ENCODE measurements at regions not wholly inside any gene's neighbourhood (a gene's known extent, or its start where the extent isn't known, plus 50 kb on each side); places are given as distances from the start of the nearest gene placed in this dataset.

DNA sequence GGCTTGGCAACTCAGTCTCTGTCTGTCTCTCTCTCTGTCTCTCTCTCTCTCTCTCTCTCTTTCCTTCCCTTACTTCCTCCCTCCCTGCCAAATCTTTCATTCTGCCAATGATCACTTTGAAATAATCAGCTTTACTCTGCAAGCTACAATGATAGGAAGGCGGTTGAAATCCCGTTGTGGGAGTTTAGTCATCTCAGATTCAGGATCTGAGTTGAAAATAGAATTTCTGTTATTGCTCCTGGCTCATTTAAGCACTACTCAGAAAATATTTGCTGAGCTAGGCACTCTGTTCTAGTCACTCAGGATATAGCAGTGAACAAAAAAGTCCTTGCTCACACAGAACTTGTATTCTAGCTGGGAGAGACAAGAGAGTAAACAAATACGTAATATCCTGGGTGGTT is 56.3 kb upstream of the DCTD start:
- H3K4me3 ChIP-seq (ENCODE audit: low read depth, low read length) = no peak overlapping the region
- TF ChIP-seq CTCF (IDR thresholded peaks at IDR 0.05; ENCODE audit: low read depth, low read length, missing control alignments) = no peak
- DNase-seq (ENCODE audit: low read depth) = no peak
- in situ Hi-C loops (cut with HindIII; ENCODE audit: low sequenced_read_pairs) = no loop called here

DNA sequence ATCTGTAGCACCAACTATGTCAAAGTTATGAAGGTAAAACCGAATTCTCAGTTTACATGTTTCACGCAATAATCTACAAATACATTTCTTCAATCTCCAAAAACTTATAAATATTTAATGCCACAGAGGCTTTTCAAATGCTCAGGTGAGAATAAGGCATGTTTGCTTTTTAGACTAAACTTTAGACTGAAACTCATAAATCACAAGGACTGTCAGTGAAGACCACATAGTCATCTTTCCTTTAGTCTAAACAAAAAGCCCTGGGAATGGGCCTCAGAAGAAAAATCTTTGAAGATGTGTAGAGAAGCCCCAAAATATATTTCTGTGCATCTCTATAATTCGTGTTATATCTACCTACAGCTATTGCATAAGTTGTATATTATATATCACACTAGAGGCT is 54.5 kb upstream of the DCTD start:
- no peak for TF ChIP-seq CTCF (IDR thresholded peaks at IDR 0.05; ENCODE audit: low read depth, low read length, missing control alignments)
- in situ Hi-C loops (cut with HindIII; ENCODE audit: low sequenced_read_pairs) = no loop called here
- no peak overlapping the region for H3K4me3 ChIP-seq (ENCODE audit: low read depth, low read length)
- no peak for DNase-seq (ENCODE audit: low read depth)

DNA sequence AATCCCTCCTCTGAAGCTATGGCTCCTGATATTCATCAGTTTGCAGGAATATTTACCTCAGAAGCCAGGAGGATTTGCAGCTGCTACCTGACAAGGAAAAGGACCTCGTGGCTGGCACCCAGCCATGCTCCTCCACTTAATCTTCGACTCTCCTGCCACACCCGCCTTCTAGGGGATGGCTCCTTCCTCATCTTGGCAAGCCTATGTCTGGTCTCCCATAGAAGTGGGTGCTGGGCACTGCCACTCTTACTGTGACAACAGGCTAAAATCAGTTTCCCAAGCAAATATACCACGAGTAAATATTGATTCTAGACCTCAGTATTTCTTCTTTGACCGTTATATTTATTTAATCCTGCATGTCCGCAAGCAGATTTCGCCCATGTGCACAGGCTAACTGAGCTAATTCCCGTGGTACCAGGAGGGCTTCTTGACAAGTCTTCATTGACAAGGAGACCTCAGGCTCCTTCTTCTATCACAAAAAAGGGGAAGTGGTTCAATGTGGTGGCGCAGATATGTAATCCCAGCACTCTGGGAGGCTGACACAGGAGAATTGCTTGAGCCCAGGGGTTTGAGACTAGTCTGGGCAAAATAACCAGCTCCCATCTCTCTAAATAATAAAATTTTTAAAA is 52.6 kb upstream of the DCTD start:
- H3K4me3 ChIP-seq (ENCODE audit: low read depth, low read length) = no peak overlapping the region
- no peak for DNase-seq (ENCODE audit: low read depth)
- in situ Hi-C loops (cut with HindIII; ENCODE audit: low sequenced_read_pairs) = no loop called here
- TF ChIP-seq CTCF (IDR thresholded peaks at IDR 0.05; ENCODE audit: low read depth, low read length, missing control alignments) = no peak

DNA sequence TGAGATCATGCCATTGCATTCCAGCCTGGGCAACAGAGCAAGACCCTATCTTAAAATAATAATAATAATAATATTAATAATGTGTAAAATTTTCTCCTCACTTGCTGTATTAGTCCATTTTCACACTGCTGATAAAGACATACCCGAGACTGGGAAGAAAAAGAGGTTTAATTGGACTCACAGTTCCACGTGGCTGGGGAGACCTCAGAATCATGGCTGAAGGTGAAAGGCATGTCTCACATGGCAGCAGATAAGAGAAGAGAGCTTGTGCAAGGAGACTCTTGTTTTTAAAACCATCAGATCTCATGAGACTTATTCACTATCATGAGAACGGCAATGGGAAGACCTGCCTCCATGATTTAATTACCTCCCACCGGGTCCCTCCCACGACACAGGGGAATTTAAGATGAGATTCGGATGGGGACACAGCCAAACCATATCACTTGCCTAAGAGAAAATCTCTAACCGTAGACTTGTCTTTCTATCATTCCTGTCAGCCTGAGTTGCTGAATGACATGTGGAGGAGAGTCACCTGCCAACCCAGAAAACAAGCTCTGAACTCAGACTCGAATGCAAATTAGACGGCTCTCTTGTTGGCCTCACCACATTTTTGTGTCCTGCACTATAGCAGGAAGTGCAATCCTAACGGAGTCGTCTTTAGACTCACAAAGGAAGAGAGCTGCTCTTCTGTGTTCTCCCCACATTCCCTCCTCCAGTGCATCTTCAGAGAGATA is 51.9 kb upstream of the DCTD start:
- DNase-seq (ENCODE audit: low read depth) = no peak
- in situ Hi-C loops (cut with HindIII; ENCODE audit: low sequenced_read_pairs) = no loop called here
- no peak for TF ChIP-seq CTCF (IDR thresholded peaks at IDR 0.05; ENCODE audit: low read depth, low read length, missing control alignments)
- no peak overlapping the region for H3K4me3 ChIP-seq (ENCODE audit: low read depth, low read length)

DNA sequence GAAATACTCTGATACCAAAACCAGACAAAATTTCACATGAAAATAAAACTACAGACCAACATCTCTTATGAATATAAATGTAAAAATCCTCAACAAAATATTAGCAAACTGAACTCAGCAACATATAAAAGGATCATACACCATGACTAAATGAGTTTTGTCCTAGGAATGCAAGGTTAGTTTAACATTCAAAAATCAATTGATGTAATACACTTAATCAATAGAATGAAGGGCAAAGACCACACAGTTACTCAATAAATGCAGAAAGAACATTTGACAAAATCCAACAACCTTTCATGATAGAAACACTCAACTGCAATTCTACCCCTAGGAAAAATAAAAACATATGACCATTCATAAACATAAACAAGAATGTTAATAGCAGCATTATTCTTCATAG is 50.2 kb upstream of the DCTD start:
- no peak for DNase-seq (ENCODE audit: low read depth)
- H3K4me3 ChIP-seq (ENCODE audit: low read depth, low read length) = no peak overlapping the region
- TF ChIP-seq CTCF (IDR thresholded peaks at IDR 0.05; ENCODE audit: low read depth, low read length, missing control alignments) = no peak
- in situ Hi-C loops (cut with HindIII; ENCODE audit: low sequenced_read_pairs) = no loop called here

Data from astrocyte of the cerebellum (primary cell).